ENCODE measurements at regions not wholly inside any gene's neighbourhood (a gene's known extent, or its start where the extent isn't known, plus 50 kb on each side); places are given as distances from the start of the nearest gene placed in this dataset.

GRCh38 chr3:146991907-146992306 is 386.8 kb upstream of the PLSCR5 start:
- intact Hi-C loops (cut with micrococcal nuclease; ENCODE audit: unreplicated experiment) = no loop called here
- no peak overlapping the region for H3K4me2 ChIP-seq (ENCODE audit: low read length)
- H4K20me1 ChIP-seq (ENCODE audit: insufficient read depth, low read length) = no peaks in the 10 kb centered on the region
- no peaks in the 10 kb centered on the region for H3K79me2 ChIP-seq (ENCODE audit: insufficient read depth, low read depth, low read length)
- TF ChIP-seq EZH2phosphoT487 (IDR thresholded peaks at IDR 0.05; ENCODE audit: borderline replicate concordance, low read depth, low read length) (no peak), CTCF (conservative IDR thresholded peaks at IDR 0.05; ENCODE audit: low read length) (no peak)
- no peak overlapping the region for H3K4me3 ChIP-seq (ENCODE audit: low read depth, low read length, poor library complexity, severe bottlenecking)
- no peaks in the 10 kb centered on the region for H3K4me1 ChIP-seq (ENCODE audit: insufficient read depth, low read length, poor library complexity, severe bottlenecking)
- H2AFZ ChIP-seq (ENCODE audit: low read length) = no peak overlapping the region
- H3K9me3 ChIP-seq (ENCODE audit: low read length) = no peaks in the 10 kb centered on the region
- no peaks in the 10 kb centered on the region for H3K36me3 ChIP-seq (ENCODE audit: insufficient read depth, low read length)
- no peak for DNase-seq (ENCODE audit: low spot score)
- BruUV-seq (replicated peaks) = no TSS peak
- H3K27ac ChIP-seq (ENCODE audit: low read depth, low read length, poor library complexity, severe bottlenecking) = no peak overlapping the region
- ChIA-PET POLR2A (no interaction called here), CTCF (ENCODE audit: unreplicated experiment) (no interaction called here)
- no peaks in the 10 kb centered on the region for H3K9me2 ChIP-seq (ENCODE audit: insufficient read depth, low read length)

GRCh38 chr3:146975476-146975875 is 370.3 kb upstream of the PLSCR5 start:
- no peaks in the 10 kb centered on the region for H3K4me1 ChIP-seq (ENCODE audit: insufficient read depth, low read length, poor library complexity, severe bottlenecking)
- H3K9me2 ChIP-seq (ENCODE audit: insufficient read depth, low read length) = no peaks in the 10 kb centered on the region
- no peaks in the 10 kb centered on the region for H3K9me3 ChIP-seq (ENCODE audit: low read length)
- H3K4me3 ChIP-seq (ENCODE audit: low read depth, low read length, poor library complexity, severe bottlenecking) = no peak overlapping the region
- intact Hi-C loops (cut with micrococcal nuclease; ENCODE audit: unreplicated experiment) = no loop called here
- H3K4me2 ChIP-seq (ENCODE audit: low read length) = no peak overlapping the region
- POLR2A ChIA-PET = no interaction called here
- TF ChIP-seq CTCF (conservative IDR thresholded peaks at IDR 0.05; ENCODE audit: low read length) = no peak
- TF ChIP-seq EZH2phosphoT487 (IDR thresholded peaks at IDR 0.05; ENCODE audit: borderline replicate concordance, low read depth, low read length) = no peak
- H4K20me1 ChIP-seq (ENCODE audit: insufficient read depth, low read length) = no peaks in the 10 kb centered on the region
- no TSS peak for BruUV-seq (replicated peaks)
- no peak for DNase-seq (ENCODE audit: low spot score)
- no peaks in the 10 kb centered on the region for H3K79me2 ChIP-seq (ENCODE audit: insufficient read depth, low read depth, low read length)
- H2AFZ ChIP-seq (ENCODE audit: low read length) = no peak overlapping the region
- H3K27ac ChIP-seq (ENCODE audit: low read depth, low read length, poor library complexity, severe bottlenecking) = no peak overlapping the region
- no peaks in the 10 kb centered on the region for H3K36me3 ChIP-seq (ENCODE audit: insufficient read depth, low read length)
- CTCF ChIA-PET (ENCODE audit: unreplicated experiment) = no interaction called here

- H3K9me2 ChIP-seq (ENCODE audit: insufficient read depth, low read length) = no peaks in the 10 kb centered on the region
- CTCF ChIA-PET (ENCODE audit: unreplicated experiment) = no interaction called here
- no peaks in the 10 kb centered on the region for H3K36me3 ChIP-seq (ENCODE audit: insufficient read depth, low read length)
- no peaks in the 10 kb centered on the region for H3K4me1 ChIP-seq (ENCODE audit: insufficient read depth, low read length, poor library complexity, severe bottlenecking)
- intact Hi-C loops (cut with micrococcal nuclease; ENCODE audit: unreplicated experiment) = no loop called here
- no peak for DNase-seq (ENCODE audit: low spot score)
- H3K4me2 ChIP-seq (ENCODE audit: low read length) = no peak overlapping the region
- no peak overlapping the region for H3K27ac ChIP-seq (ENCODE audit: low read depth, low read length, poor library complexity, severe bottlenecking)
- H2AFZ ChIP-seq (ENCODE audit: low read length) = no peak overlapping the region
- no peak overlapping the region for H3K4me3 ChIP-seq (ENCODE audit: low read depth, low read length, poor library complexity, severe bottlenecking)
- H3K9me3 ChIP-seq (ENCODE audit: low read length) = no peaks in the 10 kb centered on the region
- H3K79me2 ChIP-seq (ENCODE audit: insufficient read depth, low read depth, low read length) = no peaks in the 10 kb centered on the region
- TF ChIP-seq EZH2phosphoT487 (IDR thresholded peaks at IDR 0.05; ENCODE audit: borderline replicate concordance, low read depth, low read length) (no peak), CTCF (conservative IDR thresholded peaks at IDR 0.05; ENCODE audit: low read length) (no peak)
- POLR2A ChIA-PET = no interaction called here
- no TSS peak for BruUV-seq (replicated peaks)
- no peaks in the 10 kb centered on the region for H4K20me1 ChIP-seq (ENCODE audit: insufficient read depth, low read length)
Observed at GRCh38 chr3:146975032-146975431, 369.9 kb upstream of the PLSCR5 start.

Measured in OCI-LY7 (cell line).